Pancreas (tissue), 10 donors: ENCODE measurements at regions not wholly inside any gene's neighbourhood (a gene's known extent, or its start where the extent isn't known, plus 50 kb on each side); places are given as distances from the start of the nearest gene placed in this dataset.

Experiments
- ATAC-seq, 4 donors: fragments of 200-7000 bp; cut with Tn5 transposase; one replicate each; pipeline versions ENCODE4 v1.8.0 to v1.9.1; 2020; ENCODE audit warnings: mild to moderate bottlenecking in 4 of 4, moderate library complexity in 4 of 4
- DNase-seq, 6 donors: peaks; one replicate each; pipeline ENCODE4 v3.0.0-alpha.2; 2020
- FAIRE-seq: peaks from 2 replicates; lab custom pipeline; 2012; peaks lifted over from hg19 to GRCh38; lab: Jason Lieb, UNC
- H3K27ac ChIP-seq, 4 donors: fragments of 200-600 bp; sonication (generic); 1 replicate in 3 of 4; 2 replicates in 1 of 4; pipeline versions ENCODE4 v1.5.0 to v1.8.0; 2020
- H3K27me3 ChIP-seq, 4 donors: fragments of 200-600 bp; one replicate each; pipeline ENCODE4 v1.8.0; 2021
- H3K36me3 ChIP-seq, 3 donors: fragments of 200-600 bp; sonication (generic) in 1 of 3; one replicate each; pipeline versions ENCODE4 v1.5.0 to v1.8.0; 2020 to 2021
- H3K4me1 ChIP-seq, 3 donors: fragments of 200-600 bp; one replicate each; pipeline ENCODE4 v1.8.0; 2021
- H3K4me3 ChIP-seq, 4 donors: fragments of 200-600 bp; sonication (generic) in 2 of 4; one replicate each; pipeline versions ENCODE4 v1.5.0 to v1.8.0; 2020 to 2021
- H3K9me3 ChIP-seq, 4 donors: fragments of 200-600 bp; one replicate each; pipeline ENCODE4 v1.8.0; 2021
- WGBS, 2 donors: extraction: QIAGEN DNeasy Blood & Tissue Kit; methylation state at CpG; one replicate each; pipeline ENCODE4 v1.1.7; 2013; 5-methylcytosine and 5-hydroxymethylcytosine counted together
- intact Hi-C, 3 donors: fragments of 100-400 bp; cut with DNase I; formaldehyde crosslinking; loops; one replicate each; pipeline versions ENCODE4 v1.11.1 to v1.14.2; 2022
- TF ChIP-seq, protein P1 (sequence below), 4 donors: fragments of 200-600 bp; sonication (generic) in 3 of 4; IDR thresholded peaks; one replicate each; pipeline versions ENCODE4 v1.5.0 to v1.8.0; 2021; ENCODE audit warnings: antibody characterized with exemption in 4 of 4
- donor health status: healthy with polysubstance abuse.
- donor health status: DM: no; HTN: no; CAD: no; lungs with moderate emphysema.
- donor health status: DM: no; HTN: no; CAD: no.
- donor health status: control.
- donor health status: control.
- donor health status: Bipolar disorder and iron deficiency.
- donor health status: DM: yes; HTN: yes; CAD: no.
- donor health status: DM: no; HTN: no; CAD: no.
- donor health status: DM: no; HTN: no; CAD: no.
- donor health status: DM: yes; HTN: yes; CAD: no.

- H3K27me3 ChIP-seq: no peaks in the 10 kb centered on the region
- no peak for ATAC-seq
- no peaks in the 10 kb centered on the region for H3K9me3 ChIP-seq
- WGBS, 2 donors: 79% methylated on average over 9 of the region's 9 CpGs
- FAIRE-seq: no peak
- no peak for DNase-seq
- intact Hi-C loops: no loop called here
- no peaks in the 10 kb centered on the region for H3K4me1 ChIP-seq
- no peak overlapping the region for H3K27ac ChIP-seq
- H3K36me3 ChIP-seq: no peaks in the 10 kb centered on the region
- no peak overlapping the region for H3K4me3 ChIP-seq
- TF ChIP-seq, protein P1, sequence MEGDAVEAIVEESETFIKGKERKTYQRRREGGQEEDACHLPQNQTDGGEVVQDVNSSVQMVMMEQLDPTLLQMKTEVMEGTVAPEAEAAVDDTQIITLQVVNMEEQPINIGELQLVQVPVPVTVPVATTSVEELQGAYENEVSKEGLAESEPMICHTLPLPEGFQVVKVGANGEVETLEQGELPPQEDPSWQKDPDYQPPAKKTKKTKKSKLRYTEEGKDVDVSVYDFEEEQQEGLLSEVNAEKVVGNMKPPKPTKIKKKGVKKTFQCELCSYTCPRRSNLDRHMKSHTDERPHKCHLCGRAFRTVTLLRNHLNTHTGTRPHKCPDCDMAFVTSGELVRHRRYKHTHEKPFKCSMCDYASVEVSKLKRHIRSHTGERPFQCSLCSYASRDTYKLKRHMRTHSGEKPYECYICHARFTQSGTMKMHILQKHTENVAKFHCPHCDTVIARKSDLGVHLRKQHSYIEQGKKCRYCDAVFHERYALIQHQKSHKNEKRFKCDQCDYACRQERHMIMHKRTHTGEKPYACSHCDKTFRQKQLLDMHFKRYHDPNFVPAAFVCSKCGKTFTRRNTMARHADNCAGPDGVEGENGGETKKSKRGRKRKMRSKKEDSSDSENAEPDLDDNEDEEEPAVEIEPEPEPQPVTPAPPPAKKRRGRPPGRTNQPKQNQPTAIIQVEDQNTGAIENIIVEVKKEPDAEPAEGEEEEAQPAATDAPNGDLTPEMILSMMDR (IDR thresholded peaks at IDR 0.05): no peak
These were observed 126.7 kb upstream of the BTG1 start for GRCh38 chr12:92272061-92272964.

- H3K36me3 ChIP-seq: no peaks in the 10 kb centered on the region
- no peaks in the 10 kb centered on the region for H3K9me3 ChIP-seq
- H3K4me3 ChIP-seq: no peak overlapping the region
- FAIRE-seq: no peak
- H3K27me3 ChIP-seq: no peaks in the 10 kb centered on the region
- WGBS, 2 donors: 81 to 92% methylated on average over 2 of the region's 2 CpGs
- H3K27ac ChIP-seq: no peak overlapping the region
- no peak for ATAC-seq
- DNase-seq: no peak
- TF ChIP-seq, protein P1 (IDR thresholded peaks at IDR 0.05): no peak
- no peaks in the 10 kb centered on the region for H3K4me1 ChIP-seq
- intact Hi-C loops: no loop called here
These were observed 125.7 kb upstream of the BTG1 start for GRCh38 chr12:92271341-92271740.

DNA sequence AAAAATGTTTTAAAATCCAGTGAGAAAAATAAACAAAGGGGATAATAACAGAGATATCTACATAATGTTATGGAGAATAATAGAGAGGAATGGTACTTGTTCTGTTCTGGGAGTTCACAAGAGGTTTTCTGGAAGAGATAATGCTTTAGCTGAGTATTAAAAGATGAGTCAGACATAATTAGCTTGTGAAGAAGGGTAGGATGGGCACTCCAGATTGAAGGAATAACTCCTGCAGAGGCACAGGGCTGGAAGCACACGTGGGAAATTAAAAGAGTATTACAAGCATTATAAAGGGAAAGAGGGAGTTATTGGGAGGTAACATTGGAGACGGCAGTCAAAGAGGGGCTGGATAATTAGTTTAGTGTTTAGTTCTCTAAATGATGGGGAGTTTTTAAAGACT lies 124.9 kb upstream of the BTG1 start:
- Histone ChIP-seq H3K27ac (no peak overlapping the region), H3K4me3 (no peak overlapping the region), H3K4me1 (no peaks in the 10 kb centered on the region), H3K36me3 (no peaks in the 10 kb centered on the region), H3K27me3 (no peaks in the 10 kb centered on the region), H3K9me3 (no peaks in the 10 kb centered on the region)
- TF ChIP-seq, protein P1 (IDR thresholded peaks at IDR 0.05): no peak
- DNase-seq (no peak), FAIRE-seq (no peak), ATAC-seq (no peak)
- intact Hi-C loops: no loop called here
- WGBS, 2 donors: 85 to 97% methylated on average over 2 of the region's 2 CpGs

GRCh38 chr12:92268946-92269345 lies 123.3 kb upstream of the BTG1 start:
- no peak for DNase-seq
- TF ChIP-seq, protein P1 (IDR thresholded peaks at IDR 0.05): no peak
- intact Hi-C loops: no loop called here
- Histone ChIP-seq H3K27ac (no peak overlapping the region), H3K27me3 (no peaks in the 10 kb centered on the region), H3K36me3 (no peaks in the 10 kb centered on the region), H3K9me3 (no peaks in the 10 kb centered on the region), H3K4me3 (no peak overlapping the region), H3K4me1 (no peaks in the 10 kb centered on the region)
- no peak for ATAC-seq
- no peak for FAIRE-seq

DNA sequence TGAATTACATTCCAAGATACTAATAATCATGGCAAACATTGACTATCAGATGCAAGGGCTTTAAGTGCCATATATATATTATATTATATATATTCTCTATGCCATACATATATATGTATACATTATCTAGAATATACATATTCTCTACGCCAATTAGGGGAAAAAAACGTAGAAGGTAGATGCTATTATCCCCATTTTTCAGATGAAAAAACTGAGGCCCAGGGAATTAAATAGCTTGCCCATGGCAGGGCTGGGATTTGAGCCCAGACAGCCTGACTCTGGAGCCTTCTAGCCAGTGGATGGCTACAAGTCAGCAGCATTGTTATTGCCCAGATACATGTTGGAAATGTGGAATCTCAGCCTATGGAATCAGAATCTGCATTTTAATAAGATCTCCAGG lies 116.0 kb upstream of the BTG1 start:
- H3K36me3 ChIP-seq: no peaks in the 10 kb centered on the region
- WGBS, 2 donors: 81 to 95% methylated on average over 2 of the region's 2 CpGs
- intact Hi-C loops: no loop called here
- ATAC-seq (no peak), DNase-seq (no peak), FAIRE-seq (no peak)
- H3K4me3 ChIP-seq: no peak overlapping the region
- no peak overlapping the region for H3K27ac ChIP-seq
- H3K27me3 ChIP-seq: no peaks in the 10 kb centered on the region
- H3K9me3 ChIP-seq: no peaks in the 10 kb centered on the region
- TF ChIP-seq, protein P1 (IDR thresholded peaks at IDR 0.05): no peak
- H3K4me1 ChIP-seq: no peaks in the 10 kb centered on the region
